ENCODE measurements at regions not wholly inside any gene's neighbourhood (a gene's known extent, or its start where the extent isn't known, plus 50 kb on each side); places are given as distances from the start of the nearest gene placed in this dataset.
"Not testable (repeated sequence)": the region's sequence is repeated elsewhere in the genome, so short reads cannot be mapped to it uniquely, and the experiment has no call there.

DNA sequence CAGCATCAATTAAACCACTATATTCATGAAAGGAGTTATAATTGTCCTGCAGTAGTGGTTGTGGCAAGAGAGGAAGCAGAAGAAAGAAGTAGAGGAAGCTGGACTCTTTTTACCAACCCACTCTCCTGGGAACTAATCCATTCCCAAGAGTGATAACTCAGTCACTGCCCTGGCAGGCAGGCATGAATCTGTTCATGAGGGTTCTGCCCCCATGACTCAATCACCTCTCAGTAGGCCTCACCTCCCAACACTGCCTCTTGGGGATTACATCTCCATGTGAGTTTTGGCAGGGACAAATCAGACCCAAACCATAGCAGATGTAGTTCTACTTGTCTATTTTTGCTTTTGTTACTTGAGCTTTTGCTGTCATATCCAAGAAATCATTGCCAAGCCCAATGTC lies 232.7 kb upstream of the MAP2 start:
- DNase-seq = no peak

- DNase-seq = no peak
These were observed 229.1 kb upstream of the MAP2 start for GRCh38 chr2:209194717-209195116.

GRCh38 chr2:209208211-209208610 lies 215.6 kb upstream of the MAP2 start:
- no peak for DNase-seq

DNA sequence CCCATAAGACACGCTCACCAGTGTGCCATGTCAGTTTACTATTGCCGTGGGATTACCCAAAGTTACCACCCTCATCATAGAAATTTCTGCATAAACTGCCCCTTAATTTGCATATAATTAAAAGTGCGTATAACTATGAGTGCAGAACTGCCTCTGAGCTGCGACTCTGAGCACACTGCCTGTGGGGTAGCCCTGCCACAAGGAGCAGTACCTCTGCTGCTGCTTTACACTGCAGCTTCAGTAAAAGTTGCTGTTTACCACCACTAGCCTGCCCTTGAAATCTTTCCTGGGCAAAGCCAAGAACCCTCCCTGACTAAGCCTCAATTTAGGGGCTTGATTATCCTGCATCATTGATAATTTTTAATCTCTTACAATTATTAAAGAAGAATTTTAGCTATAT lies 213.9 kb upstream of the MAP2 start:
- DNase-seq = no peak

DNA sequence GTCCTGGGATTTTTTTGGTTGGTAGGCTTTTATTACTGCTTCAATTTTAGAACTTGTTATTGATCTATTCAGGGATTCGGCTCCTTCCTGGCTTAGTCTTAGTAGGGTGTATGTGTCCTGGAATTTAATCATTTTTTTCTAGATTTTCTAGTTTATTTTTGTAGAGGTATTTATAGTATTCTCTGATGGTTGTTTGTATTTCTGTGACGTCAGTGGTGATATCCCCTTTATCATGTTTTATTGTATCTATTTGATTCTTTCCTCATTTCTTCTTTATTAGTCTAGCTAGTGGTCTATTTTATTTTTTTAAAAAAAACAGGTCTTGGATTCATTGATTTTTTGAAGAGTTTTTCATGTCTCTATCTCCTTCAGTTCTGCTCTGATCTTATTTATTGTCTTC lies 193.3 kb upstream of the MAP2 start:
- DNase-seq = no peak

DNA sequence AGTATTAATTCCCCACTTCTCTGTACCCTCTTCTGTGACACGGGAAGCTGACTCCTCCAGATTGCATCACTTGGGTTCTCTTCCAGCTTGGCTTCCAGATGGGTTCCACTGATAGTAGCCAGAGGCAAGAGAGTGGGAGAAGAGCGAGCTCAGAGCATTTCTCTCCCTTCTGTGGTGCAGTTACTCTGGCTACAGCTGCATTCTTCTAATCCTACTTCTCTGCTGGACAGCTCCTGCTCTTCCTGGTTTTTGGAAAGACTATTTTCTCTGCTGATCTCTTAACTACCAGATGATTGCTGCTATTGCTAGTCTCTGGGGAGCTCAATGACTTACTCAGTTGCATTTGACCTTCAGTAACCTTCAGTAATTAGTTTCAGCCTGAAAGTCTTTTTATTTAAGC lies 187.5 kb upstream of the MAP2 start:
- no peak for DNase-seq

- no peak for DNase-seq
These were observed 184.9 kb upstream of the MAP2 start for GRCh38 chr2:209238765-209239584.

GRCh38 chr2:209239585-209239938 lies 184.3 kb upstream of the MAP2 start:
- DNase-seq = no peak

GRCh38 chr2:209240204-209240603 lies 183.6 kb upstream of the MAP2 start:
- DNase-seq = no peak

DNA sequence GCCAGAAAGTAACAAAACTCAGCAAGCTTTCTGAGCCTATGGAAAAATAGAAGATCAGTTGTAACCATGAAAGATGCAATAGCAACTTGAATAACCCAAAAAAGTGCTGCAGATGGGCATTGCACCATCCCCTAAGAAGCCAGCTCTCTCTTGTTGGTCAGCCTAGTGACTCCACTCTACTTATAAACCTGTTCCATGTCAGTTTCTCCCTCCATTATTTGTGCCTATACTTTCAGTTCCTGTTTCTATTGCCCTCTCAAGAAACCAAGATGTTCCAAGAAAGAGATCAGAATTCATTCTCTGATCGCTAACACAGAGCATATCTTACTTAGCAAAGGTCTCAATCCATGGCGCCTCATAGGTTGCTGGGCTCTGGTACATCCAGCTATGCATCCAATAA lies 170.3 kb upstream of the MAP2 start:
- no peak for DNase-seq

DNA sequence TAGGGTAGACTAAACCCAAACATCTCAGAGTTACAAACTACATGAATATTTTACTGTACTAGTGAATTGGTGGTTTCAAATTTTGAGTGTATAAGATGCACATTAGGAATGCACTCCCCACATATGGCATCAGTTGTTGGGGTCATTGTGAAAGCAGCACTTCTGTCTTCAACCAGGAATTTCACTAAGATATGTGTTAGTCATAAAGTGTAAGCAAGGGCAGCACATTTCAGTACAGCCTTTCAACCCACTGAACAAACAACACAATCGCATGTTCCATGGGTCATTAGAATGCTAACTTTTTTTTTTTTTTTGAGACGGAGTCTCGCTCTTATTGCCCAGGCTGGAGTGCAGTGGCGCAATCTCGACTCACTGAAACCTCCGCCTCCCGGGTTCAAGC lies 164.1 kb upstream of the MAP2 start:
- no peak for DNase-seq

GRCh38 chr2:209260281-209260680 lies 163.6 kb upstream of the MAP2 start:
- no peak for DNase-seq

GRCh38 chr2:209261366-209262053 lies 162.3 kb upstream of the MAP2 start:
- not testable (repeated sequence) for DNase-seq

- DNase-seq = no peak
These were observed 154.8 kb upstream of the MAP2 start for GRCh38 chr2:209269024-209269423.

DNA sequence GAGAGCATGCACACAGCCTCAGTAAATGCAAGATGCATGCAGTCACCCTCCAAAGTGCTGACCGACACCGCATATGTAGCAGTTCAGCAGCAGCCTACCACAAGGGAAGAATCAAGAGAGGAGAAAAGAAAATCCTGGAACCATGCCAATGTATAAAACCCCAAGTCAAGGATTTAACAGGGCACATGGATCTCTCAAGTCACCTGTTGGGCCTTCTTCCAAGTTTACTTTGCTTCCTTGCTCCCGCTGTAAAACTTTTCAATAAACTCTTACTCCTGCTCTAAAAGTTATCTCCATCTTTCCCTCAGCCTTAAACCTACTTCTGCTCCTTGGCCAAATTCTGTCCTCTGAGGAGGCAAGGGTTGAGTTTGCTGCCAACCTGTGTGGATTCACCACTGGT lies 147.8 kb upstream of the MAP2 start:
- no peak for DNase-seq

- no peak for DNase-seq
These were observed 146.4 kb upstream of the MAP2 start for GRCh38 chr2:209277444-209277843.

GRCh38 chr2:209298601-209299000 lies 125.2 kb upstream of the MAP2 start:
- DNase-seq = no peak

GRCh38 chr2:209299478-209299877 lies 124.4 kb upstream of the MAP2 start:
- DNase-seq = not testable (repeated sequence)

- not testable (repeated sequence) for DNase-seq
These were observed 123.1 kb upstream of the MAP2 start for GRCh38 chr2:209300766-209301165.

- DNase-seq = no peak
These were observed 118.8 kb upstream of the MAP2 start for GRCh38 chr2:209305026-209305425.

- DNase-seq = no peak
These were observed 118.1 kb upstream of the MAP2 start for GRCh38 chr2:209305746-209306196.

DNA sequence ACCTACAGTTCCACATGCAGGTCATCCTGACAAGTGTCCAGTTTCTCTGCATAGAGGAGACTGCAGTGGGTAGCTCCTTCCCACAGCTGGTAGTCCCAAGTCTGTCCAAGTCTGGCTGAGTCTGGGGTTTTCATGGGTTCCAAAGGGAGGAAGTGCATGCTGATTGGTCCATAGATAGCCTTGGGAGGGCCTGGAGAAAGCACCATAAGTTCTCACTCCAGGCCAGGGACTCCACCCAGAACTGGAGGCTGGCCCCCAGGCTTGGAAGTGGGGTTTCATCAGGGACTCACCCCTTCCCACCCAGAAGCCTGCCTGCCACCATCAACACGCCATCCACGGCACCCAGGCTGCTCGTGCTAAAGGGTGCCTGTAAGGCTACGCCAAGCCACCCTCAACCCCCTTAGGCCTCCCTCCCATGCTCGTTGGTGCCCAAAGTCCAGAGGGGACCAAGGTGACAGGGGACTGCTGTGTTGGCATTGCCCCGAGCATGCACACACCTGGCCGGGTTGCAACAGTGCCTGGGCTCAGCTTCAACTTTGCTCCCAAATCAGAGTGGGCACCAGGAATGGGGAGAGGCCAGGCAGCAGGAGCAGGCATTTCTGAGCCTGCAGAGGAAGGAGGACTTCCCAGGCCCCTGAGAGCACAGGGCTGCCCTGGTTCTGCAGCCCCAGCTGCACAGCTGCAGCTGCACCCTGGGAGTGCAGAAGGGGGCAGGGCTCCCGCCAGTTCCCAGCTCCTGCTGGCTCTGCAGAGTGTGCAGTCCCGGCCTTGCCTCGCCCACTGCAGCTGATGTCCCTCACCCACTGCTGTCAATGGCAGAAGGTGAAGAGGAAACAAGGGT lies 116.5 kb upstream of the MAP2 start:
- no peak for DNase-seq

- no peak for DNase-seq
These were observed 115.4 kb upstream of the MAP2 start for GRCh38 chr2:209308415-209308814.

Measured in dermis blood vessel endothelial cell (primary cell).